Fibroblast of lung (primary cell): ENCODE measurements at regions not wholly inside any gene's neighbourhood (a gene's known extent, or its start where the extent isn't known, plus 50 kb on each side); places are given as distances from the start of the nearest gene placed in this dataset.

ENCODE experiments used
- DNase-seq, 2 donors: peaks; one replicate each; pipeline versions ENCODE4 v3.0.0 to v3.0.0-alpha.2; 2010; ENCODE audit warnings: low read depth in 2 of 2
- H2AFZ ChIP-seq: 2 replicates; pipeline ENCODE4 v1.5.1; 2012; ENCODE audit warnings: low read length, control low read depth, inconsistent platforms
- H3K27ac ChIP-seq: 2 replicates; pipeline ENCODE4 v1.5.1; 2011; ENCODE audit warnings: low read length, control low read depth; ENCODE audit not compliant: insufficient read depth
- H3K27me3 ChIP-seq: 2 replicates; pipeline ENCODE4 v1.5.1; 2011; ENCODE audit warnings: mild to moderate bottlenecking, low read length; ENCODE audit not compliant: control insufficient read depth, insufficient read depth
- H3K36me3 ChIP-seq: 2 replicates; pipeline ENCODE4 v1.5.1; 2011; ENCODE audit warnings: low read length; ENCODE audit not compliant: control insufficient read depth, insufficient read depth
- H3K4me1 ChIP-seq: 2 replicates; pipeline ENCODE4 v1.5.1; 2011; ENCODE audit warnings: low read length; ENCODE audit not compliant: control insufficient read depth, insufficient read depth; ENCODE audit errors: extremely low read depth
- H3K4me2 ChIP-seq: 2 replicates; pipeline ENCODE4 v1.5.1; 2011; ENCODE audit warnings: low read length, control low read depth; ENCODE audit not compliant: insufficient read depth; ENCODE audit errors: extremely low read depth
- H3K4me3 ChIP-seq, 4 experiments: fragments of 200-600 bp in 1 of 4; sonication (generic) in 1 of 4; replicated peaks in 1 of 4; 2 replicates each; pipeline ENCODE4 v1.5.1; 2011 to 2016; ENCODE audit warnings: low read length in 4 of 4, low read depth in 3 of 4, mild to moderate bottlenecking in 3 of 4, control low read depth in 2 of 4, inconsistent platforms in 1 of 4, mixed read lengths in 1 of 4; ENCODE audit not compliant: insufficient read depth in 1 of 4; ENCODE audit errors: control extremely low read depth in 1 of 4
- H3K79me2 ChIP-seq: 2 replicates; pipeline ENCODE4 v1.5.1; 2012; ENCODE audit warnings: mild to moderate bottlenecking, low read length, inconsistent platforms; ENCODE audit not compliant: control insufficient read depth, insufficient read depth
- H3K9ac ChIP-seq: 2 replicates; pipeline ENCODE4 v1.5.1; 2011; ENCODE audit warnings: mild to moderate bottlenecking, low read length, control low read depth; ENCODE audit not compliant: insufficient read depth
- H3K9me3 ChIP-seq: 2 replicates; pipeline ENCODE4 v1.5.1; 2012; ENCODE audit warnings: low read depth, low read length; ENCODE audit not compliant: control insufficient read depth, insufficient read depth
- H4K20me1 ChIP-seq: 2 replicates; pipeline ENCODE4 v1.5.1; 2011; ENCODE audit warnings: low read length; ENCODE audit not compliant: control insufficient read depth, insufficient read depth; ENCODE audit errors: extremely low read depth
- CTCF ChIP-seq, 2 donors: IDR thresholded peaks in 1 of 2; conservative IDR thresholded peaks in 1 of 2; 1 replicate in 1 of 2; 2 replicates in 1 of 2; pipeline ENCODE4 v1.5.1; 2011 to 2012; ENCODE audit warnings: low read length in 2 of 2, control low read depth in 1 of 2, inconsistent platforms in 1 of 2, low read depth in 1 of 2, mild to moderate bottlenecking in 1 of 2
- EZH2 ChIP-seq: IDR thresholded peaks from 2 replicates; pipeline ENCODE4 v1.5.1; 2012; ENCODE audit warnings: low read length, control low read depth, mild to moderate bottlenecking; ENCODE audit errors: missing control alignments

GRCh38 chr13:34762312-34762711 lies 179.8 kb upstream of the NBEA start:
- H3K9me3 ChIP-seq = no peaks in the 10 kb centered on the region
- H3K4me2 ChIP-seq = no peak overlapping the region
- no peaks in the 10 kb centered on the region for H4K20me1 ChIP-seq
- H3K9ac ChIP-seq = no peak overlapping the region
- TF ChIP-seq EZH2 (no peak), CTCF (conservative IDR thresholded peaks at IDR 0.05 in 1 of 2, IDR thresholded peaks at IDR 0.05 in 1 of 2; ENCODE audit: low read depth in 1 of 2, low read length in 2 of 2) (no peak)
- no peaks in the 10 kb centered on the region for H3K36me3 ChIP-seq
- H3K4me3 ChIP-seq = no peak overlapping the region
- no peaks in the 10 kb centered on the region for H3K79me2 ChIP-seq
- DNase-seq = peak; percentile 11 to 57
- H3K4me1 ChIP-seq = no peaks in the 10 kb centered on the region
- H2AFZ ChIP-seq = no peak overlapping the region
- no peaks in the 10 kb centered on the region for H3K27me3 ChIP-seq
- no peak overlapping the region for H3K27ac ChIP-seq

GRCh38 chr13:34764246-34764645 lies 177.8 kb upstream of the NBEA start:
- Histone ChIP-seq H4K20me1 (no peaks in the 10 kb centered on the region), H3K79me2 (no peaks in the 10 kb centered on the region), H3K9me3 (no peaks in the 10 kb centered on the region), H2AFZ (no peak overlapping the region), H3K9ac (no peak overlapping the region), H3K27ac (no peak overlapping the region), H3K4me1 (no peaks in the 10 kb centered on the region), H3K4me2 (no peak overlapping the region), H3K27me3 (no peaks in the 10 kb centered on the region), H3K36me3 (no peaks in the 10 kb centered on the region), H3K4me3 (no peak overlapping the region)
- DNase-seq = peak in 1 of 2 donors; percentile 6
- TF ChIP-seq EZH2 (no peak), CTCF (conservative IDR thresholded peaks at IDR 0.05 in 1 of 2, IDR thresholded peaks at IDR 0.05 in 1 of 2; ENCODE audit: low read depth in 1 of 2, low read length in 2 of 2) (no peak)

- no peaks in the 10 kb centered on the region for H3K79me2 ChIP-seq
- TF ChIP-seq EZH2 (no peak), CTCF (conservative IDR thresholded peaks at IDR 0.05 in 1 of 2, IDR thresholded peaks at IDR 0.05 in 1 of 2; ENCODE audit: low read depth in 1 of 2, low read length in 2 of 2) (no peak)
- no peaks in the 10 kb centered on the region for H3K27me3 ChIP-seq
- no peaks in the 10 kb centered on the region for H3K36me3 ChIP-seq
- no peak for DNase-seq
- H3K27ac ChIP-seq = no peak overlapping the region
- H3K9me3 ChIP-seq = no peaks in the 10 kb centered on the region
- no peak overlapping the region for H3K9ac ChIP-seq
- H3K4me2 ChIP-seq = no peak overlapping the region
- no peaks in the 10 kb centered on the region for H3K4me1 ChIP-seq
- no peak overlapping the region for H2AFZ ChIP-seq
- H4K20me1 ChIP-seq = no peaks in the 10 kb centered on the region
- H3K4me3 ChIP-seq = no peak overlapping the region
These were observed 176.5 kb upstream of the NBEA start for GRCh38 chr13:34765446-34766180.
